ENCODE measurements at regions not wholly inside any gene's neighbourhood (a gene's known extent, or its start where the extent isn't known, plus 50 kb on each side); places are given as distances from the start of the nearest gene placed in this dataset.
"Not testable (repeated sequence)": the region's sequence is repeated elsewhere in the genome, so short reads cannot be mapped to it uniquely, and the experiment has no call there.

DNA sequence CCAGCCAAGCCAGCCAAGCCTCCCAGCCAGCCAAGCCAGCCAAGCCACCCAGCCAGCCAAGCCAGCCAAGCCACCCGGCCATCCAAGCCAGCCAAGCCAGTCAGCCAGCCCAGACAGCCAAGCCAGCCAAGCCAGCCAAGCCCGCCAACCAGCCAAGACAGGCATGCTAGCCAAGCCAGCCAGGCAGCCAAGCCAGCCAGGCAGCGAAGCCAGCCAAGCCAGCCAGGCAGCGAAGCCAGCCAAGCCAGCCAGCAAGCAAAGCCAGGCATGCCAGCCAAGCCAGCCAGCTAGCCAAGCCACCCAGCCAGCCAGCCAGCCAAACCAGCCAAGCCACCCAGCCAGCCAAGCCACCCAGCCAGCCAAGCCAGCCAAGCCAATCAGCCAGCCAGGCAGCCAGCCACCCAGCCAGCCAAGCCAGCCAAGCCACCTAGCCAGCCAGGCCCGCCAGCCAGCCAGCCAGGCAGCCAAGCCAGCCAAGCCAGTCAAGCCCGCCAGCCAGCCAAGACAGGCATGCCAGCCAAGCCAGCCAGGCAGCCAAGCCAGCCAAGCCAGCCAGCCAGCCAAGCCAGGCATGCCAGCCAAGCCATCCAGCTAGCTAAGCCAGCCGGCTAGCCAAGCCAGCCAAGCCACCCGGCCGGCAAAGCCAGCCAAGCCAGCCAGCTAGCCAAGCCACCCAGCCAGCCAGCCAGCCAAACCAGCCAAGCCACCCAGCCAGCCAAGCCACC, 318.5 kb upstream of the PLGLB2 start:
- H3K4me1 ChIP-seq (ENCODE audit: control insufficient read depth, extremely low read depth, insufficient read depth, low read length); H3K9me1 ChIP-seq (replicated peaks; ENCODE audit: control insufficient read depth, extremely low read depth, insufficient read depth, low read length); H3K27me3 ChIP-seq (ENCODE audit: control insufficient read depth in 2 of 2, insufficient read depth in 2 of 2, low read length in 2 of 2); H3K4me2 ChIP-seq (ENCODE audit: insufficient read depth, low read length); dilution Hi-C loops (cut with MboI; ENCODE audit: extremely low pct_ligation_motif_present, low sequenced_read_pairs); POLR2A ChIA-PET; H3K4me3 ChIP-seq (replicated peaks in 1 of 3; ENCODE audit: insufficient read depth in 1 of 3, low read depth in 1 of 3, low read length in 3 of 3); H3K9ac ChIP-seq (replicated peaks; ENCODE audit: extremely low read depth, insufficient read depth, low read length); H3K27ac ChIP-seq (ENCODE audit: insufficient read depth, low read depth, low read length); intact Hi-C loops (cut with micrococcal nuclease); FAIRE-seq; CTCF ChIA-PET; H4K20me1 ChIP-seq (replicated peaks; ENCODE audit: control insufficient read depth, extremely low read depth, insufficient read depth, low read length); H3K36me3 ChIP-seq (ENCODE audit: control insufficient read depth in 2 of 2, extremely low read depth in 1 of 2, insufficient read depth in 2 of 2, low read length in 2 of 2); BruUV-seq (replicated peaks); H3K9me3 ChIP-seq (replicated peaks; ENCODE audit: control insufficient read depth, insufficient read depth, low read length); H3K79me2 ChIP-seq (ENCODE audit: control insufficient read depth, insufficient read depth, low read length); DNase-seq (ENCODE audit: low read depth, low spot score); H2AFZ ChIP-seq (ENCODE audit: low read depth, low read length): not testable (repeated sequence)

DNA sequence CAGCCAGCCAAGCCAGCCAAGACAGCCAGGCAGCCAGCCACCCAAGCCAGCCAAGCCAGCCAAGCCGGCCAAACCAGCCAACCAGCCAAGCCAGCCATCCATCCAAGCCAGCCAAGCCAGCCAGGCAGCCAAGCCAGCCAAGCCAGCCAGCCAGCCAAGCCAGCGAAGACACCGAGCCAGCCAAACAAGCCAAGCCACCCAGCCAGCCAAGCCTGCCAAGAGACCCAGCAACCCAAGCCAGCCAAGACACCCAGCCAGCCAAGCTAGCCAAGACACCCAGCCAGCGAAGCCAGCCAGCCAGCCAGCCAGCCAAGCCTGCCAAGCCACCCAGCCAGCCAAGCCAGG, 318.0 kb upstream of the PLGLB2 start:
- H3K9ac ChIP-seq (replicated peaks; ENCODE audit: extremely low read depth, insufficient read depth, low read length); H3K27me3 ChIP-seq (ENCODE audit: control insufficient read depth in 2 of 2, insufficient read depth in 2 of 2, low read length in 2 of 2); FAIRE-seq; H3K79me2 ChIP-seq (ENCODE audit: control insufficient read depth, insufficient read depth, low read length); H3K9me3 ChIP-seq (replicated peaks; ENCODE audit: control insufficient read depth, insufficient read depth, low read length); H3K4me2 ChIP-seq (ENCODE audit: insufficient read depth, low read length); H3K36me3 ChIP-seq (ENCODE audit: control insufficient read depth in 2 of 2, extremely low read depth in 1 of 2, insufficient read depth in 2 of 2, low read length in 2 of 2); H4K20me1 ChIP-seq (replicated peaks; ENCODE audit: control insufficient read depth, extremely low read depth, insufficient read depth, low read length); dilution Hi-C loops (cut with MboI; ENCODE audit: extremely low pct_ligation_motif_present, low sequenced_read_pairs); DNase-seq (ENCODE audit: low read depth, low spot score); H3K9me1 ChIP-seq (replicated peaks; ENCODE audit: control insufficient read depth, extremely low read depth, insufficient read depth, low read length); H3K4me3 ChIP-seq (replicated peaks in 1 of 3; ENCODE audit: insufficient read depth in 1 of 3, low read depth in 1 of 3, low read length in 3 of 3); CTCF ChIA-PET; BruUV-seq (replicated peaks); H3K4me1 ChIP-seq (ENCODE audit: control insufficient read depth, extremely low read depth, insufficient read depth, low read length); H3K27ac ChIP-seq (ENCODE audit: insufficient read depth, low read depth, low read length); H2AFZ ChIP-seq (ENCODE audit: low read depth, low read length); POLR2A ChIA-PET; intact Hi-C loops (cut with micrococcal nuclease): not testable (repeated sequence)

- H3K36me3 ChIP-seq (ENCODE audit: control insufficient read depth in 2 of 2, extremely low read depth in 1 of 2, insufficient read depth in 2 of 2, low read length in 2 of 2); H3K9ac ChIP-seq (replicated peaks; ENCODE audit: extremely low read depth, insufficient read depth, low read length); intact Hi-C loops (cut with micrococcal nuclease); H3K4me2 ChIP-seq (ENCODE audit: insufficient read depth, low read length); H3K27me3 ChIP-seq (ENCODE audit: control insufficient read depth in 2 of 2, insufficient read depth in 2 of 2, low read length in 2 of 2); H3K27ac ChIP-seq (ENCODE audit: insufficient read depth, low read depth, low read length); CTCF ChIA-PET; H4K20me1 ChIP-seq (replicated peaks; ENCODE audit: control insufficient read depth, extremely low read depth, insufficient read depth, low read length); DNase-seq (ENCODE audit: low read depth, low spot score); BruUV-seq (replicated peaks); H3K9me1 ChIP-seq (replicated peaks; ENCODE audit: control insufficient read depth, extremely low read depth, insufficient read depth, low read length); H2AFZ ChIP-seq (ENCODE audit: low read depth, low read length); H3K4me1 ChIP-seq (ENCODE audit: control insufficient read depth, extremely low read depth, insufficient read depth, low read length); H3K9me3 ChIP-seq (replicated peaks; ENCODE audit: control insufficient read depth, insufficient read depth, low read length); dilution Hi-C loops (cut with MboI; ENCODE audit: extremely low pct_ligation_motif_present, low sequenced_read_pairs); FAIRE-seq; POLR2A ChIA-PET; H3K79me2 ChIP-seq (ENCODE audit: control insufficient read depth, insufficient read depth, low read length); H3K4me3 ChIP-seq (replicated peaks in 1 of 3; ENCODE audit: insufficient read depth in 1 of 3, low read depth in 1 of 3, low read length in 3 of 3): not testable (repeated sequence)
Measured at GRCh38 chr2:87431051-87431450, 316.8 kb upstream of the PLGLB2 start.

DNA sequence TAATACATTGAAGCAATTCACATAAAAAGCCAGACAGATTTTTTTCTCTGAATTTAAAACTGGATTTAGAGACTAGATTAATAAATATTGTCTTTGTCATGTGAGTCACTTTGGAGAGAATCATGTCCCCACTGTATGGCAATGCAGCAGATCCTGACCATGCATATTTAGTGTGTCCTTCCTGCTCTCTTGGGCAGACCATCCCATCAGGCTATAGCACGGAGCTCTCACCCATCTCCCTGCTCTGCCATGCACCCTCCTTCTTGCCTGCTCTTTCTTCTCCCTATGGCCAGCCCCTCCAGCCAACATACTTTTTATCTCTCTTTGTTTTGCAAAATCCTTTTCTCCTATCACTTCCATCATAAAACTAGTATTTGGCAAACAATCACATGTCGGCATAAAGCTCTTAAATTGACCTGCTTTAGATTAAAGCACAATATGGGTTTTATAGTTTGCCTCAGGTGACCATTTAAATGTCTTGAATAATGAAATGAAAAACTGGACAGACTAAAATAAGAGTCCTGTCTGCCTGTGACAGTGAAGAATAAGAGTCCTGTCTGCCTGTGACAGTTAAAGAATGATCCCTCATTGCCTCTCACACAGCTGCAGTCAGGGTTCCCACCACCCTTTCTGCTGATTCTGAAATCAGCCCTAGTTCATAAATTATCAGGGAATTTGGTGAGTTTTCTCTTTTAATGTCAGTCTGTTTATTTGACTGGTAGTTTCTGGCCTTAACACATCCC, 315.0 kb upstream of the PLGLB2 start:
- DNase-seq (ENCODE audit: low read depth, low spot score); H3K4me3 ChIP-seq (replicated peaks in 1 of 3; ENCODE audit: insufficient read depth in 1 of 3, low read depth in 1 of 3, low read length in 3 of 3); H3K9me1 ChIP-seq (replicated peaks; ENCODE audit: control insufficient read depth, extremely low read depth, insufficient read depth, low read length); H3K27ac ChIP-seq (ENCODE audit: insufficient read depth, low read depth, low read length); H3K4me2 ChIP-seq (ENCODE audit: insufficient read depth, low read length); H4K20me1 ChIP-seq (replicated peaks; ENCODE audit: control insufficient read depth, extremely low read depth, insufficient read depth, low read length); H3K4me1 ChIP-seq (ENCODE audit: control insufficient read depth, extremely low read depth, insufficient read depth, low read length); dilution Hi-C loops (cut with MboI; ENCODE audit: extremely low pct_ligation_motif_present, low sequenced_read_pairs); H3K79me2 ChIP-seq (ENCODE audit: control insufficient read depth, insufficient read depth, low read length); CTCF ChIA-PET; H3K9me3 ChIP-seq (replicated peaks; ENCODE audit: control insufficient read depth, insufficient read depth, low read length); H2AFZ ChIP-seq (ENCODE audit: low read depth, low read length); BruUV-seq (replicated peaks); H3K9ac ChIP-seq (replicated peaks; ENCODE audit: extremely low read depth, insufficient read depth, low read length); H3K27me3 ChIP-seq (ENCODE audit: control insufficient read depth in 2 of 2, insufficient read depth in 2 of 2, low read length in 2 of 2); FAIRE-seq; H3K36me3 ChIP-seq (ENCODE audit: control insufficient read depth in 2 of 2, extremely low read depth in 1 of 2, insufficient read depth in 2 of 2, low read length in 2 of 2); POLR2A ChIA-PET; intact Hi-C loops (cut with micrococcal nuclease): not testable (repeated sequence)
